ENCODE measurements at regions not wholly inside any gene's neighbourhood (a gene's known extent, or its start where the extent isn't known, plus 50 kb on each side); places are given as distances from the start of the nearest gene placed in this dataset.
"Not testable (repeated sequence)": the region's sequence is repeated elsewhere in the genome, so short reads cannot be mapped to it uniquely, and the experiment has no call there.

DNA sequence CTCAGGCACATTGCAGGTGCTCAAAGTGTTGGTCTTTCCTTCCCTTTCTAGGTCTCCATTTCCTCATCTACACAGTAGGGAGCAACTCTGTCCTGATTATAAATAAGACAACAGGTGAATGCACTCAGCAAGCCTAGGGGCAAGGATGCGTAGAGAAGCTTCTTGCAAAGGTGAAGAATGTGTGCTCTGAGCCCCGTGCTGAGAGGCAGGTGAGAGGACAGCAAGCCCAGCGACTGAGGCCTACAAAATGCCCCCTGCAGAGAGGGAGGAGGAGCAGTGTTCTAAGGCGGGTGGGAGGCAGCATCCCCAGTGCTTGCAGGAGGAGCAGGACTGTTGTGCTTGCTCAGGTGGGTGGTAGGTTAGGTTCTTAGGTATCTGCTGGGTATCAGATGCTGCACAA lies 153.5 kb upstream of the ZNF337 start:
- not testable (repeated sequence) for DNase-seq

DNA sequence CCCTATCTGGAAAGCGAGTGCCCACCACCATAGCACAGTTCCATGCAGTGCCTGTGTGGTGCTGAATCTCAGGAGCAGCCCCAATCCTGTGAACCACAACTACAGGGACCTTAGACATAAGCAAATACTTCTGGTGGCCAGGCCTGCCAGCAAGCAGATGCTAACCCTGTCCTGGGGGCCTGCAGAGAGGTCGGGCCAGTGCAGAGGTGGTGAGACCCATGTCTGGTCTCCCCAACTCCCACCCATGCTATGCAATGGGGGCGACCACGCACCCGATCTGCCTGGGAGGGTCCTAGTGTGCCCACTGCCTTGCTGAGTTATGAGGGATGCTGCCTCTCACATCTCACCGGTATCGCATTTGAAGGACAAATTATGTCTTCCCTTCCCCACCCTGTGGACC lies 151.6 kb upstream of the ZNF337 start:
- DNase-seq = no peak

DNA sequence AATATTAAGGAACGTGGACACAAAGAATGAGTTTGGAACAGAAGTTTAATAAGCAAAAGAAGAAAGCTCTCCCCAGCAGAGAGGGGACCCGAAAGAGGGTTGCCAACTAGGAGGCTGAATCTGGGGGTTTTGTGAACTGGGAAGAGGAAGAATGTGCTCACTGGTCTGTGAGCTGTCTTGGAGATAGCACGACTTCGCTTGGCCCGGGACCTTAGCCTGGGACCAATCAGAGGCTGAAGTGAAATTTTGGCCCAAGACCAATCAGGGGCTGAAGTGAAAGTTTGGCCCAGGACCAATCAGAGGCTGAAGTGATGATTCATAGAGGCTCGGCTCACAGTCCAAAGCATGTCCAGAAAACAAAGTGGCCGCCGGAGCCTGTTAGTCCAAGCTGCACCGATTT lies 148.0 kb upstream of the ZNF337 start:
- not testable (repeated sequence) for DNase-seq

DNA sequence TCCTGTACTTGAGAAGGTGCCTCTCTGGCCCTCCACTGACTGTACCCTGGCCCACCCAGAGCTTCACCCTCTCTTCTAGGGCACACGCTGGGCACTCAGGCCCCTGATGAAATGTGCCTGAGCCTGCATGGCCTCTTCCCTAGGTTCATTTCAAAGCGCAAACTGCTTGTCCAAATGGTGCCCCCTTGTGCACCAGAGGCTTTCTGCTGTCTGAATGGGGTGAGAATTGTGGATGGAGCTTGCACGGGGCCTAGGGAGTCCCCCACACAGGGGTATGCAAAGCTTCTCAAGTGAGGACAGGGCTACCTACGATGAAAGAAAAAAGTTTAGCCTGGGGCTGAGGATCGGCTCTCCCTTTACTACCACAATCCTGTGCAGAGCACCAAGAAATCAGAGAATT lies 116.9 kb upstream of the ZNF337 start:
- not testable (repeated sequence) for DNase-seq

DNA sequence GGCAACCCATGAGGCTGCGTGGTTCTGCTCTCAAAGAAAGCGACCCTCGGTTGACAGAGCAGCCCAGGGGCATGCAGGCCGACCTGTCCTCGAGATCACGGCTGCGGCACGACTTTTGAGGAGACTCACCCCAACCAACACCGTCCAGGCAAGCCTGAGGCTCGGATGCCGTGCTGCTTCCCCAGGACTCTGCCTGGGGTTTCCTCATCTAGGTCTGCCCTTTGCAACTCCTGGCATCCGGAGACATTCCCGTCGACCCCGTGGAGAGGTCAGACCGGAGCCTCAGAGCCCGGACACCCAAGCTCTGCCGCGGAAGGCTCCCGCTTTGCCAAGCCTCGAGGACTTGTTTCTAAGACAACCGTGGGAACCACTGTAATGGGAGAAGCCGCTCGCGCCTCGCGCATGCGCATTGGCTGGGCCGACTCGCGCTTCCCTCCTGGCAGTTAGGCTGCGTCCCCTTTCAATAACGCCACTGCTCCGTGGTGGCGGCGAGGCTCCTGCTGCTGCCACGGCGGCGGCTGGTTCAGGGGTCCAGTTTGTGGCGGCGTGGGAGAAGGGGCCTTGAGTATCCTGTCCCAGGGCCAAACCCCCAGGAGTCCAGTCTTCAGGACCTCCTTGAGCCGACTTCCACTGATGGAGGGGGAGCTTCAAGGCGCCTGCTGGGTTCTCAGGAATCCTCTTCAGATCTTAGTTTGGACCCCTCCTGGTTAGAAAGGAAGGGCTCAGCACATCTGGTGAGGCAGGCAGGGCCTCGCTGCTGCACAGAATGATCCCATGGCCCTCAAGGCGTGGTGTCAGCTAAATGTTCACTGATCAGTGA lies 101.7 kb upstream of the ZNF337 start:
- not testable (repeated sequence) for DNase-seq

DNA sequence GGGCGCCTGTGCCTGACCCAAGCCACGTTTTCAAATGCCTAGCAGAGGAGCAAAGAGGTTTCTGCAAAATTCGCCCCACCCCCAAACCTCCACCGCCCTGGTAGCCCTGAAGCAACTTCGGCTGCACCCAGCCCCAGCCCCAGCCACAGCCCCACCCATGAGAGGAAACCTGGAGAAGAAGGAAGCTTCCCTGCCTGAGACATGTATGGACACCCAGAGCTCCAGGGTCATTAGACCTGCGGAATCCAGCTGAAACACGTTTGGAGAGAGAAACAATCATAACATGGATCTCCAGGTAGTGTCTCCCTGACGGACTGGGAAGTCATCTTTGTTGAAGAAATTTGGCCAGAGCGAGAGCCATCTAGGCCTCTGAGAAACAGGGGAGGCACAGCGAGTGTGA lies 100.4 kb upstream of the ZNF337 start:
- not testable (repeated sequence) for DNase-seq

DNA sequence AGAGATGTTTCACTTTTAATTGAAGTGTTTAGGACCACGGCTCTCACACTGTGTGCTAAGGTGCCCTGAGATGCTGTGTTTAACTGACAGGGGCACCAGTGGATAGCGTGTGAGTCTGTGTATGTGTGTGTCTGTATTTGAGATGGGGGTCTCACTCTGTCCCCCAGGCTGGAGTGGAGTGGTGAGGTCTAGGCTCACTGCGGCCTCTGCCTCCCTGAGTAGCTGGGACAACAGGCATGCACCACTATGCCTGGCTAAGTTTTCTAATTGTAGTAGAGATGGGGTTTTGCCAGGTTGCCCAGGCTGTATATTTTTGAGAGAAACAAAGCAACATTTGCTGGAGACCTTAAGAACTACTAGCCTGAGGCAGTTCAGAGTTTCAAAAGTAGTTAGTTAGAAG lies 80.6 kb upstream of the ZNF337 start:
- not testable (repeated sequence) for DNase-seq

DNA sequence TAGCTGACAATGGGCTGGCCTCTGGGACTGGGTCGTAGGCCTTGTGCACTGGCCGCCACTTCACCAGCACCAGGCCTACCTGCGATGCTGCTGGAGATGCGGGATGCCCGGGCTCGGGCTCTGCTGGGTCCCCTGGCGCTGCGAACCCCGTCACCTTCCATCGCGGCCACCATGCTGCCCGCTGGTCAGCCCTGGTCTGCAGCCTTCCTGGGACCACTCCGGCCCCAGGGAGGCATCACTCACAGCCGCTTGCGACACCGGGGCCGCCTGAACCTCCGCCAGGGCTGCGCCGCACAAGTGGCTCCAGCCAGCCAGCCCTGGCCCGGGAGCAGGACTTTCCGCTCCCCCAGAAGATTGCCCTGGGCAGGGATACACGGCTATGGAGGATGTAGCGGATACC lies 78.1 kb upstream of the ZNF337 start:
- not testable (repeated sequence) for DNase-seq

DNA sequence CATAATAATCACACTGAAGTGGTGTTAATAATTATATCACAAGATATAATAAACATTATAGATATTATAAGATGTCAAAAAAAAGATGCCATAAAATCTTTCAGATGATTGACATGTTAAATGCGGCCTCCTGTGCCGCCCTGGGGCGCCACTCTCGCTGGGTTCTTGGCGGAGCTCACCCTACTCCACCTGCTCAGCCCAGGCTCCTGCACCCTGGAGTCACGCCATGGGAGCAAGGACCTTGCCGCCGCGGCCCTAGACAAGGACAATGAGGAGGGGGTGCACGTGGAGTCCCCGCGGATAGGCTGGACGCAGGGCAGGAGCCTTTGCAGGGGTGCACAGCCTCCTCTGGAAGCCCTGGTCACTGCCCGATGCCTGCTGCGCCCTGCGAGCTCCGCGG lies 77.5 kb upstream of the ZNF337 start:
- DNase-seq = not testable (repeated sequence)

DNA sequence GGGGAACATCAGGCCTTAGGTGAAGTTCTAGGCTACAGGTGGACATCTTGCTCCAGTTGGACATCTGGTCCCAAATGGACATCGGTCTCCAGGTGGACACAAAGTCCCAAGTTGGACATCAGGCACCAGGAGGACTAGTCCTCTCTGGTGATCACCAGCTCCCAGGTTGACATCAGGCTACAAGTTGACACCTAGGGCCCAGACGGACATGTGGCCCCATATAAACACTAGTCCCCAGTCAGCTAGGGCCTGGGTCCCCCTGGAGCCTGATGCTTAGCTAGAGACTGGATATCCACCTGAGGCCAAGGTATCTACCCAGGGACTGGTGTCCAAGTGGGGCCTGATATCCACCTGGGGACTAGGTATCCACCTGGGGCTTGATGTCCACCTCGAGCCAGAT lies 75.8 kb upstream of the ZNF337 start:
- not testable (repeated sequence) for DNase-seq

DNA sequence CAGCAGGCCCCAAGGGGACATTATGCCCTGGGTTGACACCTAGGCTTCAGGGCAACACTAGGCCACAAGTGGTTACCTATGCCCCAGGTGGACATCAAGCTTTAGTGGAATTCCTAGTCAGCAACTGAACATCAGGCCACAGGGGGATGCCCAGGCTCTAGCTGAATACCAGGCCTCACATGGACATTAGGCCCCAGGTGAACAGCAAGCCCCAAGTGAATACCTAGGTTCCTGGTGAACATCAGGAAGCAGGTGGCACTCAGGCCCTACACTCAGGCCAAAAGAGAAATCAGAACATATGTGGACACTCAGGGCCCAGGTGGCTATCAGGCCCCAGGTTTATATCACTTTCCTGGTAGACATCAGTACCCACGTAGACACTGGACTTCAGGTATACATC lies 75.2 kb upstream of the ZNF337 start:
- not testable (repeated sequence) for DNase-seq

DNA sequence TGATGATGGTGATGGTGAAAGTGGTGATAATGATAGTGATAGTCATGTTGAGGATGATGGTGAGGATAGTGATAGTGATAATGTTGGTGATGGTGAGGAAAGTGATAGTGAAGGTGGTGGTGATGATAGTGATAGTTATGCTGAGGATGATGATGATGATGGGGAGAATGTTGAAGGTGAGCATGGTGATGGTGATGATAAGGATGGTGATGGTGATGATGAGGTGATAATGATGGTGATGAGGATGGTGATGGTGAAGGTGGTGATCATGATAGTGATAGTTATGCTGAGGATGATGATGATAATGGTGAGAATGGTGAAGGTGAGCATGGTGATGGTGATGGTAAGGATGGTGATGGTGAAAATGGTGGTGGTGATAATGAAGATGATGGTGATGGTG lies 64.9 kb upstream of the ZNF337 start:
- no peak for DNase-seq

DNA sequence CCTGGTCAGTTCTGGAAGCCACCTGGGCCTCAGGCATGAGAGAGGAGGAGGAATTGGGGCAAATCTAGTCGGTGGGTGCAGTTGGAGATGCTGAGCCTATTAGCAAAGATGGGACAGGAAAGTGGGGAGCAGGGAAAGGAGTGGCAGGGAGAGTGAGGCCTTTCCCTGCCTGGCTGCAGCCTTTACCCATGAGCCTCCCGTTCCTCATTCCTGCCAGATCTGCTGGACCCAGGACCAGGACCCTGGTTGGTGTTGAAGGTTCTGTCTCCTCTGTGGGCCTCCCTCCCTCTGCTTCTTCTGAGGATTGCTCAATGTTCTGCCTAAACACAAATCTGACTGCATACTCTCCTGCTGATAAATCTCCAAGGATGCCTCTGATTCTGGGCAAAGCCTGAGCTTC lies 64.4 kb upstream of the ZNF337 start:
- not testable (repeated sequence) for DNase-seq

DNA sequence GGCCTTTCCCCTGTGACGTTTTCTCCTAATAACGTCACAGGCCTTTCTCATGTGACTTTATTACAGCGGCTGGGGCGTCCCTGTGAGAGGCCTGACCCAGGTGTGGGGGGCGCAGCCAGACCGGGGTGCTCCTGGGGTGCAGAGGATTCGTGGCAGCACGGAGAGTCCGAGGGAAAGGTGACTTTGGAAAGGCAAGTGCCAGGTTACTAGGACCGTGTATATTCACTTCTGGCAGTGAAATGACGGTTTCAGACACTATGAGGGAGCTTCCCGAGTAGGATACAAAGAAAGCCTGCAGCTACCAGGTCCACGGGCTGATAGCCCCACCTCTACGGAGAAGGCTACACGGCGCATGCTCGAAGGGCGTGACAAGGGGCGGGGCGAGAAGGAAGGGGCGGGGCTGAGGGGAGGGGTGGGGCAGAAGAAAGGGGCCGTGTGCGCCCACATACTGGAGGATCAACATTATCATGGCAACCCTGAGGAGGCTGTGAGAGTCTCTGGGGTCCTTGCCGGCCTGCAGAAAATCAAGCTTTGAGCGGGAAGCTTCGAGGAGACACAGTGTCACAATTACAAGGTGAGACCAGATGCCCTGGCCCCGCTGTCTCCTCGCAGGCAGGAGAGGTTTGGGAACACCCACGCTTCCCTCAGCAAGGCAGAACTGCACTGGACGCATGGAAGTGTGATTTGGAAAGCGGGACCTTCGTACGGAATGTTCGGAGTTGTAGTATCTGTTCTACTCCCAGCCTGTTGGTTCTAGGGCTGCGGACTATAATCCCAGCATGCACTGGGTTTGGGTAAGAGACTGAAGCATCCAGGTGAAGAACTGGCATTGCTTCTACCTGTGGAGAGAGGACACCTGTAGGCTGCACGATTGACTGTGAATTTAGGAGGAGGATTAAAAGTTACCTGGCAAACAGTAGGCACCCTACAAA lies 54.4 kb upstream of the ZNF337 start:
- DNase-seq = peak in 35 of 56 donors; percentile 5 to 68 (median 28)

DNA sequence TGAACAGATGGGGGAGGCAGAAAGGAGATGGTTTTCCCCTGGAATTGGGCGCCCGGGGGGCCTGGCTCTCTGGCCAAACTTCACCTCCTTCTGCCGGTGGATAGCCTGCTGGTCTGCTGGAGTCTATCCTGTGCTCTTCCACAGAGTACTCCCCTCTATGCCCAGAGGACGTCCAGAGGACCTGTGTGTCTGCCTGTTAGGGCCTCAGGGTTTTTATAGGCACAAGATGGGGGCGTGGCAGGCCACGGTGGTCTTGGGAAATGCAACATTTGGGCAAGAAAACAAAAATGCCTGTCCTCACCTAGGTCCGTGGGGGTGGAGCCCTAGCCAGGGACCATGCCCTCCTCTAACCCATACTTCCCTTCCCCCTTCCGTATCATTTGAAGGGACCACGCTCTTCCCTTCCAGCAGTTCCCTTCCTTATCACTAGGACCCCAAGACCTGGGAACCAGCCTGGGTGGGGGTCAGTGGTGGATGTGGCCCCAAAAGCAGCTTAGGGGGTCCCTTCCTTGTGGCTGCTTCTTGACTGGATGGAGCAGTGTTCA lies 53.6 kb upstream of the ZNF337 start:
- DNase-seq = no peak

DNA sequence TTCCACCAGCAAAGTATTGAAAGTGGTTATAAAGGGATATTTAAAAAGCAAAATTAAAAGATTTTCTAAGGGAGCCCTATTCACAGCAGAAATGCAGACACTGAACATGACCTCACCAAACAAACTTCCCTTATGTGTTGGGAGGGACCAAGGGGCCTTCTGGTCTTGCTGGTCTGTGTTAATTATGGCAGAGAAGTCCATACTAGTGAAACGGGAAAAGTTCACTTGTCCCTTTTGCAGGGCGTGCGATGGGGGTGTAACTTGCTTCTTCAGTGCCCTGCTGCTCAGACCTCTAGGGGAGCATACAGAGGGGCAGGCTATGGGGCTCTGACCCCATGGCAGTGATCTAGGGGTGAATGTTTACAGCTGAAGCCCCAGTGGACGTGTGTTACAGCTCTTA lies 53.0 kb upstream of the ZNF337 start:
- no peak for DNase-seq

Measured in nucleus accumbens (tissue), 56 donors.